ENCODE measurements at regions not wholly inside any gene's neighbourhood (a gene's known extent, or its start where the extent isn't known, plus 50 kb on each side); places are given as distances from the start of the nearest gene placed in this dataset.

GRCh38 chr2:19022334-19022733 is 336.1 kb downstream of the OSR1 start:
- ChIA-PET CTCF (ENCODE audit: low intra/inter-chr PET ratio, low total read pairs) (no interaction called here), POLR2A (interaction anchor here (2.1 to 3.3 kb wide), 6 partner anchors 17 to 462 kb away, joined by 7 to 27 read pairs (median 20); partner anchors contain the start of gene RDH14)
- in situ Hi-C loops (cut with HindIII; ENCODE audit: extremely low pct_ligation_motif_present, low pct_unique_long_range_greater_than_20kb): no loop called here
- no peak overlapping the region for H3K9ac ChIP-seq (ENCODE audit: insufficient read depth, low read depth, low read length)
- no peak overlapping the region for H3K4me2 ChIP-seq (ENCODE audit: low read depth, low read length)
- H3K4me1 ChIP-seq (ENCODE audit: insufficient read depth, low read length): peaks cover 29% of the 10 kb centered on the region
- no peak overlapping the region for H3K27ac ChIP-seq (ENCODE audit: extremely low read length, insufficient read depth, low read length)
- TF ChIP-seq CEBPG (CRISPR knock-in tag; IDR thresholded peaks at IDR 0.05) (no peak), ELK4 (CRISPR knock-in tag; IDR thresholded peaks at IDR 0.05; ENCODE audit: borderline replicate concordance) (no peak), CEBPB (IDR thresholded peaks at IDR 0.05; ENCODE audit: borderline replicate concordance, low read depth, low read length) (peak; percentile 75), ZNF7 (CRISPR knock-in tag; IDR thresholded peaks at IDR 0.05) (0 out of 2 replicates have a peak, but pooled peaks have one; percentile 16)
- no peak overlapping the region for H3K4me3 ChIP-seq (replicated peaks in 1 of 3; ENCODE audit: insufficient read depth in 1 of 3, low read depth in 2 of 3, low read length in 3 of 3)
- no peaks in the 10 kb centered on the region for H3K36me3 ChIP-seq (replicated peaks in 1 of 2; ENCODE audit: control insufficient read depth in 1 of 2, insufficient read depth in 2 of 2, low read length in 2 of 2)
- no TSS peak for BruUV-seq (replicated peaks)
- ATAC-seq (no peak), FAIRE-seq (no peak), DNase-seq (ENCODE audit: low spot score) (no peak)
- intact Hi-C loops (cut with micrococcal nuclease; ENCODE audit: unreplicated experiment): loop anchor here (5.0 kb wide), 2 partner anchors 100 to 120 kb away; no protein-coding TSS in a partner anchor
- whole genome bisulfite sequencing (ENCODE audit: low lambda C conversion rate): 74% methylated on average over 5 of the region's 5 CpGs
- H3K79me2 ChIP-seq (ENCODE audit: insufficient read depth, low read length): no peaks in the 10 kb centered on the region
- H2AFZ ChIP-seq (ENCODE audit: low read length): no peak overlapping the region
- no peaks in the 10 kb centered on the region for H3K27me3 ChIP-seq (ENCODE audit: control insufficient read depth in 1 of 2, insufficient read depth in 2 of 2, low read length in 2 of 2)
- no peaks in the 10 kb centered on the region for H3K9me3 ChIP-seq (ENCODE audit: low read length)
- H4K20me1 ChIP-seq (ENCODE audit: insufficient read depth, low read length): no peaks in the 10 kb centered on the region

GRCh38 chr2:19021721-19022120 is 336.7 kb downstream of the OSR1 start:
- peak overlapping the region in 2 of 3 experiments; percentile 42 to 63; a peak in 3 of 6 replicates for H3K4me3 ChIP-seq (replicated peaks in 1 of 3; ENCODE audit: insufficient read depth in 1 of 3, low read depth in 2 of 3, low read length in 3 of 3)
- H3K9ac ChIP-seq (ENCODE audit: insufficient read depth, low read depth, low read length): peak overlapping the region; percentile 15; the same call in 1 of the 2 replicates
- no peaks in the 10 kb centered on the region for H3K27me3 ChIP-seq (ENCODE audit: control insufficient read depth in 1 of 2, insufficient read depth in 2 of 2, low read length in 2 of 2)
- H3K27ac ChIP-seq (ENCODE audit: extremely low read length, insufficient read depth, low read length): no peak overlapping the region
- intact Hi-C loops (cut with micrococcal nuclease; ENCODE audit: unreplicated experiment) (loop anchor here (1.0 to 5.0 kb wide), 5 partner anchors 101 to 461 kb away; partner anchors contain the start of gene RDH14), in situ Hi-C loops (cut with HindIII; ENCODE audit: extremely low pct_ligation_motif_present, low pct_unique_long_range_greater_than_20kb) (no loop called here)
- H3K79me2 ChIP-seq (ENCODE audit: insufficient read depth, low read length): no peaks in the 10 kb centered on the region
- ChIA-PET POLR2A (interaction anchor here (1.2 to 3.3 kb wide), 11 partner anchors 15 to 461 kb away, joined by 4 to 27 read pairs (median 11); partner anchors contain the start of genes OSR1 and RDH14), CTCF (ENCODE audit: low intra/inter-chr PET ratio, low total read pairs) (no interaction called here)
- no TSS peak for BruUV-seq (replicated peaks)
- FAIRE-seq: peak; percentile 90
- no peaks in the 10 kb centered on the region for H4K20me1 ChIP-seq (ENCODE audit: insufficient read depth, low read length)
- peak overlapping the region; percentile 69 for H3K4me2 ChIP-seq (ENCODE audit: low read depth, low read length)
- 18% methylated on average over 5 of the region's 5 CpGs for WGBS (ENCODE audit: low lambda C conversion rate)
- peaks cover 29% of the 10 kb centered on the region for H3K4me1 ChIP-seq (ENCODE audit: insufficient read depth, low read length)
- DNase-seq (ENCODE audit: low spot score): peak; percentile 52
- peak overlapping the region; percentile 28 for H2AFZ ChIP-seq (ENCODE audit: low read length)
- no peaks in the 10 kb centered on the region for H3K9me3 ChIP-seq (ENCODE audit: low read length)
- no peaks in the 10 kb centered on the region for H3K36me3 ChIP-seq (replicated peaks in 1 of 2; ENCODE audit: control insufficient read depth in 1 of 2, insufficient read depth in 2 of 2, low read length in 2 of 2)
- ATAC-seq: peak; percentile 86
- TF ChIP-seq, protein P1, sequence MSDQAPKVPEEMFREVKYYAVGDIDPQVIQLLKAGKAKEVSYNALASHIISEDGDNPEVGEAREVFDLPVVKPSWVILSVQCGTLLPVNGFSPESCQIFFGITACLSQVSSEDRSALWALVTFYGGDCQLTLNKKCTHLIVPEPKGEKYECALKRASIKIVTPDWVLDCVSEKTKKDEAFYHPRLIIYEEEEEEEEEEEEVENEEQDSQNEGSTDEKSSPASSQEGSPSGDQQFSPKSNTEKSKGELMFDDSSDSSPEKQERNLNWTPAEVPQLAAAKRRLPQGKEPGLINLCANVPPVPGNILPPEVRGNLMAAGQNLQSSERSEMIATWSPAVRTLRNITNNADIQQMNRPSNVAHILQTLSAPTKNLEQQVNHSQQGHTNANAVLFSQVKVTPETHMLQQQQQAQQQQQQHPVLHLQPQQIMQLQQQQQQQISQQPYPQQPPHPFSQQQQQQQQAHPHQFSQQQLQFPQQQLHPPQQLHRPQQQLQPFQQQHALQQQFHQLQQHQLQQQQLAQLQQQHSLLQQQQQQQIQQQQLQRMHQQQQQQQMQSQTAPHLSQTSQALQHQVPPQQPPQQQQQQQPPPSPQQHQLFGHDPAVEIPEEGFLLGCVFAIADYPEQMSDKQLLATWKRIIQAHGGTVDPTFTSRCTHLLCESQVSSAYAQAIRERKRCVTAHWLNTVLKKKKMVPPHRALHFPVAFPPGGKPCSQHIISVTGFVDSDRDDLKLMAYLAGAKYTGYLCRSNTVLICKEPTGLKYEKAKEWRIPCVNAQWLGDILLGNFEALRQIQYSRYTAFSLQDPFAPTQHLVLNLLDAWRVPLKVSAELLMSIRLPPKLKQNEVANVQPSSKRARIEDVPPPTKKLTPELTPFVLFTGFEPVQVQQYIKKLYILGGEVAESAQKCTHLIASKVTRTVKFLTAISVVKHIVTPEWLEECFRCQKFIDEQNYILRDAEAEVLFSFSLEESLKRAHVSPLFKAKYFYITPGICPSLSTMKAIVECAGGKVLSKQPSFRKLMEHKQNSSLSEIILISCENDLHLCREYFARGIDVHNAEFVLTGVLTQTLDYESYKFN (CRISPR knock-in tag; conservative IDR thresholded peaks at IDR 0.05): no peak
- TF ChIP-seq, protein P2, sequence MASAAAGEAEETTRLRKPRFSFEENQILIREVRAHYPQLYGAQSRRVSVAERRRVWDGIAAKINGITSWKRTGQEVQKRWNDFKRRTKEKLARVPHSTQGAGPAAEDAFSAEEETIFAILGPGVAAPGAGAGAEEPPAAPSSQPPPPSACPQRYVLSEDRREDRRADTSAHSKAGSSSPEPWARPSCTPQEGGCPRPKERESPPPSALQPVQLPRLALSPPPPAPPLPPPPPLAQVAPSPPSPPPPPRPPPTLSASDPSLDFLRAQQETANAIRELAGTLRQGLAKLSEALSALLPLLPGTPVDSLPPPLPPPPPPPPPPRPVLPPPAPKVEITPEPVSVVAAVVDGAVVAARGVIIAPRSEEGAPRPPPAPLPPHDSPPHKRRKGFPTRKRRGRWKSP (CRISPR knock-in tag; IDR thresholded peaks at IDR 0.05): peak; percentile 39; the same call in 1 of the 2 replicates
- TF ChIP-seq CEBPG (CRISPR knock-in tag; IDR thresholded peaks at IDR 0.05): peak; percentile 89
